Osteoblast (primary cell): ENCODE measurements at regions not wholly inside any gene's neighbourhood (a gene's known extent, or its start where the extent isn't known, plus 50 kb on each side); places are given as distances from the start of the nearest gene placed in this dataset.

Experiments used
- DNase-seq: peaks from one replicate; pipeline ENCODE4 v3.0.0; 2011; ENCODE audit warnings: low spot score, mixed read lengths; ENCODE audit not compliant: insufficient read length; ENCODE audit errors: missing footprints
- H2AFZ ChIP-seq: 2 replicates; pipeline ENCODE4 v1.6.0; 2011; ENCODE audit warnings: mild to moderate bottlenecking, low read length
- H3K27ac ChIP-seq: 2 replicates; pipeline ENCODE4 v1.5.1; 2011; ENCODE audit warnings: mild to moderate bottlenecking, low read depth, low read length, moderate library complexity
- H3K27me3 ChIP-seq: 2 replicates; pipeline ENCODE4 v1.6.0; 2012; ENCODE audit warnings: mild to moderate bottlenecking, control low read depth, inconsistent platforms, low read length, moderate library complexity; ENCODE audit not compliant: insufficient read depth
- H3K36me3 ChIP-seq: 2 replicates; pipeline ENCODE4 v1.5.1; 2011; ENCODE audit warnings: mild to moderate bottlenecking, low read length, control low read depth, moderate library complexity; ENCODE audit not compliant: insufficient read depth
- H3K4me1 ChIP-seq: 2 replicates; pipeline ENCODE4 v1.5.1; 2011; ENCODE audit warnings: mild to moderate bottlenecking, low read length, control low read depth, moderate library complexity; ENCODE audit not compliant: insufficient read depth
- H3K4me2 ChIP-seq: 2 replicates; pipeline ENCODE4 v1.6.0; 2011; ENCODE audit warnings: mild to moderate bottlenecking, low read length; ENCODE audit not compliant: insufficient read depth
- H3K4me3 ChIP-seq: fragments of 200-600 bp; sonication (generic); 3 replicates; pipeline ENCODE4 v1.5.1; 2012; ENCODE audit warnings: mild to moderate bottlenecking, low read length, inconsistent platforms; ENCODE audit not compliant: insufficient read depth
- H3K79me2 ChIP-seq: 2 replicates; pipeline ENCODE4 v1.6.0; 2012; ENCODE audit warnings: mild to moderate bottlenecking, low read length, control low read depth, inconsistent platforms; ENCODE audit not compliant: insufficient read depth
- H3K9me3 ChIP-seq: 2 replicates; pipeline ENCODE4 v1.5.1; 2011; ENCODE audit warnings: low read depth, low read length, control low read depth
- H4K20me1 ChIP-seq: 2 replicates; pipeline ENCODE4 v1.6.0; 2012; ENCODE audit warnings: mild to moderate bottlenecking, low read length, control low read depth; ENCODE audit not compliant: insufficient read depth
- TF ChIP-seq, protein P1 (sequence below): IDR thresholded peaks from 2 replicates; pipeline ENCODE4 v1.5.1; 2011; ENCODE audit warnings: mild to moderate bottlenecking, low read depth, low read length, moderate library complexity; ENCODE audit errors: extremely low read depth

DNA sequence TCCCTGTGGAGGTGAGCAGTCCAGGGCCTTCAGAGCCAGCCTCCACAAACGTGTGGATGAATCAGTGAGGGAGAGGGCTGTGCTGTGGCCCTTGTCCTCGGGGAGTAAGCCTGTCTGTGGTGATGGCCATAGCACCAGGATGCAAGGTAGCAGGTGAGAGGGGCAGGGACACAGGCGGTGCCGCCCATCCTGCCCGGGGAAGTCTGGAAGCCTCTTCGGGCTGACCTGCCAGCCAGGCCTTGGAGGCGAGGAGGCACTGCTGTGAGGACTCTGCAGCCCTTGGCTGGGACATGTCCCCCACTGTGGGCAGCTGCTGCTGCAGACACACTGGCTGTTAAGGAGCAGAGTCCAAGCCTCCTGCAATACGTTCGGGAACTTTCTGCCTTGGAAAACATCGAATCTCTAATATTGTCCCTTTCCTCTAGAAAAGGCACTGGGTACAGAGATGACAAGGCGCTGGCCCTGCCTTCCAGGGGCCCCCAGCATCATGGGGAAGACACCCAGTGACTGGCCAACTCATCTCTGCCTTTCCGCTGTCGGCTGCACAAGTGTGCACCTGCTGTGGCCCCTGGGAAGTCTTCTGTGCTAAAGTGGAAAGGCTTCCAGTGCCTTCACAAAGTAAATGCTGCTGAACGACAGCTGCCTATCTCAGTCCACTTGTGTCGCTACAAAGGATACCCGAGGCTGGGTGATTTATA, 101.4 kb downstream of the ADRA2C start:
- H4K20me1 ChIP-seq, result no peaks in the 10 kb centered on the region
- no peaks in the 10 kb centered on the region for H3K4me1 ChIP-seq
- H3K36me3 ChIP-seq, result no peaks in the 10 kb centered on the region
- no peaks in the 10 kb centered on the region for H3K9me3 ChIP-seq
- H2AFZ ChIP-seq, result no peak overlapping the region
- H3K27ac ChIP-seq, result no peak overlapping the region
- peak; percentile 87 for DNase-seq
- no peak overlapping the region for H3K4me2 ChIP-seq
- TF ChIP-seq, protein P1, sequence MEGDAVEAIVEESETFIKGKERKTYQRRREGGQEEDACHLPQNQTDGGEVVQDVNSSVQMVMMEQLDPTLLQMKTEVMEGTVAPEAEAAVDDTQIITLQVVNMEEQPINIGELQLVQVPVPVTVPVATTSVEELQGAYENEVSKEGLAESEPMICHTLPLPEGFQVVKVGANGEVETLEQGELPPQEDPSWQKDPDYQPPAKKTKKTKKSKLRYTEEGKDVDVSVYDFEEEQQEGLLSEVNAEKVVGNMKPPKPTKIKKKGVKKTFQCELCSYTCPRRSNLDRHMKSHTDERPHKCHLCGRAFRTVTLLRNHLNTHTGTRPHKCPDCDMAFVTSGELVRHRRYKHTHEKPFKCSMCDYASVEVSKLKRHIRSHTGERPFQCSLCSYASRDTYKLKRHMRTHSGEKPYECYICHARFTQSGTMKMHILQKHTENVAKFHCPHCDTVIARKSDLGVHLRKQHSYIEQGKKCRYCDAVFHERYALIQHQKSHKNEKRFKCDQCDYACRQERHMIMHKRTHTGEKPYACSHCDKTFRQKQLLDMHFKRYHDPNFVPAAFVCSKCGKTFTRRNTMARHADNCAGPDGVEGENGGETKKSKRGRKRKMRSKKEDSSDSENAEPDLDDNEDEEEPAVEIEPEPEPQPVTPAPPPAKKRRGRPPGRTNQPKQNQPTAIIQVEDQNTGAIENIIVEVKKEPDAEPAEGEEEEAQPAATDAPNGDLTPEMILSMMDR, result no peak
- no peaks in the 10 kb centered on the region for H3K79me2 ChIP-seq
- no peak overlapping the region for H3K4me3 ChIP-seq
- H3K27me3 ChIP-seq, result peaks cover 19% of the 10 kb centered on the region

DNA sequence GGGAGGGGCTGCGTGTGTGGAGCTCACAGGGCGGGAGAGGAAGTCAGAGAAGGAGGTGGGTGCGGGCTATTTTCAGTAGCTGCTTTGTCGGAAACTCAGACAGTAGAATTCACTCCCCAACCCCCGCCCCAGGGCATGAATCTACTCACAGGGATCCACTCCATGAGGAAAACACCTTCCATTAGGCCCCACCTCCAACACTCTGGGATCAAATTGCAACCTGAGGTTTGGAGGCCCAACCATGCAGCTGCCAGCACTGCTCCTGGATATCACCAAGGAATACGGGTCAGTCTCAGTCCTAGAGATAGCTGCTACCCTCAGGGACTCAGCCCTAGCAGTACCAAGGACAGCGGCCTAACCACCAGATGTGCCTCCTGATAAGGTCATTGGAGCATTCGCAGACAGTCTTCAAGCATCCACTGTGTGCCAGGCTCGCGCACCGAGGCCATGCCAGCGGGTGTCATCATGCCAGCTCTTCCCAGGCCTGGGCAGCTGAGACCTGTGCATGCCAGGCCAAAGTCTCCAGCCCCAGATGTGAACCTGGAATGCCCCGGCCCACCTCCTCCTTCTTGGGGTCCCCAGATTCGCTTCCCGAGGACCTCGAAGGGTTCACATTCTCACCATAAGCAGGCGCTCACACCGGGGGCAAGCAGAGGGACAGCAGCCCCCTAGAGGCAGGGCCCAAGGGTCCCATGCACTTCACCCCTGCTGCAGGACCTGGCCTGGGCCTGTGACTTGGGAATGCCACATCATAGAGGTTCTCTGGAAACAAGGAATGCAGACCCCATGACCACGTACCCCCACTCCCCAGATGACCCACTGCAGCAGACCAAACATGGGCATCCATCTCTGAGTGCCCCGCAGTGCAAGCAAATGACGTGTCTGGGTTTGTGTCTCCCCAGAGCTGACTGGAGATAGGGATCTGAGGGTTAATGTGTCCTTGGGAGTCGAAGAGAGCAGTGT, 102.3 kb downstream of the ADRA2C start:
- Histone ChIP-seq H2AFZ (no peak overlapping the region), H4K20me1 (no peaks in the 10 kb centered on the region), H3K9me3 (no peaks in the 10 kb centered on the region), H3K27ac (no peak overlapping the region), H3K4me1 (no peaks in the 10 kb centered on the region), H3K27me3 (peaks cover 28% of the 10 kb centered on the region), H3K4me3 (no peak overlapping the region), H3K36me3 (no peaks in the 10 kb centered on the region), H3K4me2 (no peak overlapping the region), H3K79me2 (no peaks in the 10 kb centered on the region)
- DNase-seq, result peak; percentile 93
- TF ChIP-seq, protein P1, result no peak

DNA sequence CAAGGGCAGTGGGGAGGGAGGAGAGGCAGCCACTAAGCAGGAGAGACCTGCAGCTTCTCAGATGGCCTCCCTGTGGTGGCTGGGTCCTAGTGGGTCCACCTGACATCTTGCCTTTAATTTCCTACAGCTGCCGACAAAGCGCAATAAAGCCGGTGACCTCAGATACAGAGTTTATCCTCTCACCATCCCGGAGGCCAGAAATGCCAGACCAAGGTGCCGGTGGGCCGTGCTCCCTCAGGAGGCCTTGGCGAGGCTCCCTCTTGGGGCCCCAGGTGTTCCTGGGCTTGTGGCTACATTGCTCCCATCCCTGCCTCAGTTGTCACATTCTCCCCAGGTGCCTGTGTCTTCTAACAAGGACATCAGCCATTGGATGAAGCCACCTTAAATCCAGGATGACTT, 103.0 kb downstream of the ADRA2C start:
- Histone ChIP-seq H2AFZ (no peak overlapping the region), H3K9me3 (no peaks in the 10 kb centered on the region), H3K36me3 (no peaks in the 10 kb centered on the region), H3K4me1 (no peaks in the 10 kb centered on the region), H3K4me2 (no peak overlapping the region), H4K20me1 (no peaks in the 10 kb centered on the region), H3K27me3 (peaks cover 33% of the 10 kb centered on the region), H3K4me3 (no peak overlapping the region), H3K27ac (no peak overlapping the region), H3K79me2 (no peaks in the 10 kb centered on the region)
- TF ChIP-seq, protein P1, result no peak
- DNase-seq, result peak; percentile 78
